GM10266 (cell line): ENCODE measurements at regions not wholly inside any gene's neighbourhood (a gene's known extent, or its start where the extent isn't known, plus 50 kb on each side); places are given as distances from the start of the nearest gene placed in this dataset.

ENCODE experiments used
- DNase-seq: peaks from one replicate; pipeline ENCODE4 v3.0.0; 2012; ENCODE audit errors: extremely low spot score
- CTCF ChIP-seq: IDR thresholded peaks from 2 replicates; pipeline ENCODE4 v1.5.1; 2012; ENCODE audit warnings: mild to moderate bottlenecking, low read depth; ENCODE audit not compliant: control insufficient read depth, insufficient read depth; ENCODE audit errors: missing control alignments

GRCh38 chr2:16105669-16106281 is 165.4 kb downstream of the MYCN start:
- DNase-seq, result no peak
- no peak for TF ChIP-seq CTCF

GRCh38 chr2:16104949-16105668 is 164.8 kb downstream of the MYCN start:
- no peak for TF ChIP-seq CTCF
- no peak for DNase-seq

GRCh38 chr2:16104315-16104948 is 164.1 kb downstream of the MYCN start:
- no peak for TF ChIP-seq CTCF

GRCh38 chr2:16103614-16104314 is 163.4 kb downstream of the MYCN start:
- DNase-seq, result no peak
- no peak for TF ChIP-seq CTCF

More at GRCh38 chr2:16104315-16104948, 164.1 kb downstream of the MYCN start:
- no peak for DNase-seq

GRCh38 chr2:16102976-16103380 is 162.6 kb downstream of the MYCN start:
- no peak for DNase-seq

GRCh38 chr2:16102358-16102975 is 162.1 kb downstream of the MYCN start:
- no peak for DNase-seq
- no peak for TF ChIP-seq CTCF

More at GRCh38 chr2:16102976-16103380, 162.6 kb downstream of the MYCN start:
- TF ChIP-seq CTCF, result no peak
